ELF-1 (cell line): ENCODE measurements at regions not wholly inside any gene's neighbourhood (a gene's known extent, or its start where the extent isn't known, plus 50 kb on each side); places are given as distances from the start of the nearest gene placed in this dataset.
"Not testable (repeated sequence)": the region's sequence is repeated elsewhere in the genome, so short reads cannot be mapped to it uniquely, and the experiment has no call there.

Experiments used
- DNase-seq: peaks from one replicate; pipeline ENCODE4 v3.0.0-alpha.2; 2016; ENCODE audit warnings: low read depth, low spot score

DNA sequence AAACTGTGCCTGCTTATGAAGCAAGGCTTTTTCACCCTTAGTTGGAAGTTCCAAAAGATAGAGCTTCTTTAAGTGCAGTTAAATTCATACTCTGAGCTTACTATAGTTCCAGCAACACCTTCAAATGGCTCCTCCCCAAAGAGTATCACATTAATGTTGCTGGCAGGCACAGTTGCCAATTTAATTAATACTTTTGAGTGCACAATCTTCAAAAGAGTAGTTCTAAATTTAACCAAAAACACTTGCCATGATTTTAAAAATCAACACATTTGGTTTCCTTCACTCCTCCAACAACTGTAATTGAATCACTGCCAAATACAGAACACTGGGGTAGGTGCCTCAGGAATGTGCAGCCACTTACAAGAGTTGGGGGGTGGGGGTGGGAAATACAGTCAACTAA, 150.6 kb upstream of the UBE2E3 start:
- DNase-seq: no peak

DNA sequence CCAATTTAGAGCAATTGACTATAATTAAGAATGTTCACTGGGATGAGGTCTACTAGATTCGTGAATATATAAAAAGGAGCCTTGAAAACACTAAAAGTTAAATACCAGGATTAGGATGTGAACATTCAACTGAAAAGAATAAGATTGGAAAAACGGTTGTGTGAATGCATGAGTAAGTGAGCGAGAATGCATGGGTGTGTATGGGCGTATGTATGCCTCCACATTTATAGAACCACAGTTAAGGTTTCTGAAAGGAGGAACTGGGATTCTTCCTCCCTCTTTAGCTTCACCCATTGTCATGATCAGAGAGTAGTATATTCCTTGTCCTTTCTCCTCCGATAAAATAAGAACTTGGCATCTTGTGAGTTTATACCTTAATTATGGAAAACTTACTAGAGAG, 151.1 kb upstream of the UBE2E3 start:
- DNase-seq: no peak

DNA sequence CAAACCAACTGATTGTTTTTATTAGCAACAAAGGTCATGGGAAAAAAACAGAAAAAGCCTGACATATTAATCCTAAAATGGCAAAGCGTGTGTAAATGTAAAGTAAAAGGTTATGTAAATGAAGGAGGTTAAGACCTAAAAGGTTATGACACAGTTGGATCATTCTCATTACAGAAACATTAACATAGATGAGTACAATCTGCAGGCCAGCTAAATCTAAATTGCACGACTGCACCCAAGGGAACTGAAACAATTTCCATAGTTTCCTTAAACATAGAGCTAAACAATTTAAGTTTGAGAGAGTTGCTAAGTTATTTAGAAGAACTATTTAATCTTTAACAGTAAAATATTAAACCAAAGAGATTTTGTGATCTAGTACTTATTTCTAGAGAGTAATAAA, 151.6 kb upstream of the UBE2E3 start:
- DNase-seq: no peak

DNA sequence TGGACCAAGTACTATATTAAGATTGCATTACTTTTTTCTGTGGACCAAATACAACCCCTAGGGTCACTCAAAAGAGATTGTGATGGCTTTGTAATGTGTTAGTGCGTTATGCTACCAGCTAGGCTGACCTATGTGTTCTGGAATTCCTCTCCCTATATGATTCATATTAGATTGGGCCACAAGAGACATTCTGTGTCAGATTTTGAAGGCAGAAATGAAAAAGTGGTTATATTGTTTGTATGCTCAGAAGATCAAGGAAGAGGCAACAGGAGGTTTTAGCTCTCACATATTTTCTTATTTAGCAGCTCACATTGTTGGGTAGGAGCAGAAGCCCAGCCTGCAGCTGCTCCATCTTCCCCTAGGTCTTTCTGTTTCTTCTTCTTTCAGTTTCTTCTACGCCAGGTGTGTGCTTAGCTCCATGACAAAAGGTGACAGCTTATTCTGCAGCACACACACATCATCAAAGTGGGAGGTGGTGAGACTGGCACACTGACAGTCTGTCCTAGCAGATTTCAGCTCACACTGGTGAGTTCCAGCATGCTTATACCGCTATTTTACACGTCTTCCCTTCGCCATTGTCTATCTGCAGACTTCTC, 156.8 kb upstream of the UBE2E3 start:
- no peak for DNase-seq

DNA sequence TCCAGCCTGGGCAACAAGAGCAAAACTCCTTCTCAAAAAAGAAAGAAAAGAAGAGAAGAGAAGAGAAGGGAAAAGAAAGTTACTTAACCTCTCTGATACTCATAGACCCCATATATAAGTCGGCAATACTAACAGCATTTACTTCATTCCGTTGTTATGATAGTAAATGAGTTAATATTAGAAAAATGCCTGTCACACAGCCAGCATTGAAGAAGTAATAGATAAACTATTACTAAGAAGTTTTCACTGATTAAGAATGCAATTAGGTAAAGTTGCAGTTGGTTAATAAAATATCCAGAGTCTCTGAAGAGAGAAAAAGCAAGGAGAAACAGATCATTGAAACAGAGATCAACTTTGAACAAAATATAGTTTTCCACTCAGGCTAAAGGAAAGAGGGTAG, 161.3 kb upstream of the UBE2E3 start:
- no peak for DNase-seq

DNA sequence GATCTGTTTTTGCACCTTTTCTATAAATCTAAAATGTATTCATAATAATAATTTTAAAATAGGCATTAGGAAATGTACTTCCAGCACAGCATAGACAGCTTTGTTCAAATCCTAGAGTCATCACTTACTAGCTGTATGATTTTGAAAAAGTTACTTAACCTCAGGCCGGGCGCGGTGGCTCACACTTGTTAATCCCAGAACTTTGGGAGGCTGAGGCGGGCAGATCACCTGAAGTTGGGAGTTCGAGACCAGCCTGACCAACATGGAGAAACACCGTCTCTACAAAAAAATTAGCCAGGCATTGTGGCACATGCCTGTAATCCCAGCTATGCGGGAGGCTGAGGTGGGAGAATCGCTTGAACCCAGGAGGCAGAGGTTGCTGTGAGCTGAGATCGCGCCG, 161.7 kb upstream of the UBE2E3 start:
- DNase-seq: not testable (repeated sequence)

DNA sequence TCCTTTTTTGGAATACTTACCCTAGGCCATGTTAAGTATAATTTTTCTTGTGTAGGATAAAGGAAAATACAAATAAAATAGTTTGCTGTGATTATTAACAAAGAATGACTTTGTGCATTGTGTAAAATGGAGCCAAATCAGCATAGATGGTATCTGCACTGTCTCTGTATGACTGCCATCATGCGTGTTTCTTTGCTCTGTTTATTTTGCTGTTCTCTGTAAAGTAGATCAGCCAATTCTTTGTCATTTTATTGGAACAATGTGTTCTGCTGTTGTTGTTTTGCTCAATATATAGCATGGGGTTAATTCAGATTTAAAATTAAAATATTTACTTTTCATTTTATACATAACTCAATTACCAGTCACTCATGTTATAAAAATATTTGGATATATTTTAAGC, 181.3 kb upstream of the UBE2E3 start:
- no peak for DNase-seq

DNA sequence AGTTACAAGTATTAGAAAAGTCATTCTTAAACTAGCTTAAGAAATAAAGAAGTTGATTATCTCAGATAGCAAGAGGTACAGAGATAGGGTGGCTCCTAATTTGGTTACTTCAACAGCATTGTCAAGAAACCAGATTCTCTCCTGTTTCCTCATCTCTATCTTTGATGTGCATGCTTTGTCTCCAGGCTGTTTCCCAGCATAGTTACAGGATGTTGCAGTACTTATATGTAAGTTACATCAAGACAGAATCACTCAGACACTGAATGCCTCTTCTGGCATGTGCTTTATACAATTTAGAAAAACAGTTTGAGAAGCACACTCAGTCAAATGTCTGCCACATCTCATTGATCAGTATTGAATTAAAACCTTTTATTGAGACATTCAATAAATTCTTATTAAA, 189.5 kb upstream of the UBE2E3 start:
- DNase-seq: no peak

DNA sequence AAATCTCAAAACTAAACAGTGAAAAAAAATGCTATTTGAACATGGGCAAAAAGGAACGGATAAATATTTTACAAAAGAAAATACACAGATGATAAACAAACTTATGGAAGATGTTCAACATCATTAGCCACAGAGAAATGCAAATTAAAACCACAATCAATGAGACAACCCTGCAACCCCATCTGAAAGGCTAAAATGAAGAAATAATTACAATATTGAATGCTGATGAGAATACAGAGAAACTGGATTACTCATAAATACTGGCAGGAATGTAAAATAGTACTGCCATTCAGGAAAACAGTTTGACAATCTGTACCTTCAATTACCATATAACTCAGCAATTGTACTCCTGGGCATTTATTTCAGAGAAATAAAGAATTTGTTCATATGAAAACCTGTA, 193.1 kb upstream of the UBE2E3 start:
- no peak for DNase-seq

DNA sequence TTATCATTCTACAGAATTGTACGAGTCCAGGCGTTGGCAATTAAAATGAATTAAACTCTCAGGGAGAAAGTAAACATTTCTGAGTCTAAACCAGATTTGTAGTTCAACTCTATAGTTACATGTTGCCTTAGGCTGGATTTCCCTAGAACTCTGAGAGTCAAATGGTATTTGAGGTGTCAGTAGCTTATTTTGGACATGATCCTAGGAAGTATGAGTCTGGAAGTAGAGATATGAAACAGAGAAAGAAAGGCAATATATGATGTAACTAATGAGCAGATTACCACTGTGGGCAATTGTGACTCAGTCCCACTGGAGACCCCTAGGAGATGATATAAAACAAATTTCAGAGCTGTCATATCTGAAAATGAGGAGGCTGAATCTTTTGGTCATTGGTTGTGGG, 199.1 kb upstream of the UBE2E3 start:
- no peak for DNase-seq

DNA sequence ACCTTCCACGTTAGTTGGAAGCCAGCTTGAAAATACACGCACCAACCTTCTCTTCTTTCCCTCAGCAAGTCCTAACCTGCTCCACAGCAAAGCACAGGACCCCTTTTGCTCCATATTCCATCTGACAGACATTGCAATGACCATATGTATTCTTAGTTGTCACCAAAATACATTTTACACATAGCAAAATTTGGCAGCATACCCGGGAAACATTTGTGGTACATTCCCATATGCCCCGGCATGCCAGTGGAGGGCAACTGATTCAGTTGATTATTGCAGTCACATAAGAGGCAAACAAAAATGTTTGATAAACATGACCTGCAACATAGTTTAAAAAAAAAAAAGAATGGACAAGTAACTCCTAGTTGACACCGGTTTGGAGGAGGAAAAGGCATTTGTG, 202.1 kb upstream of the UBE2E3 start:
- no peak for DNase-seq

DNA sequence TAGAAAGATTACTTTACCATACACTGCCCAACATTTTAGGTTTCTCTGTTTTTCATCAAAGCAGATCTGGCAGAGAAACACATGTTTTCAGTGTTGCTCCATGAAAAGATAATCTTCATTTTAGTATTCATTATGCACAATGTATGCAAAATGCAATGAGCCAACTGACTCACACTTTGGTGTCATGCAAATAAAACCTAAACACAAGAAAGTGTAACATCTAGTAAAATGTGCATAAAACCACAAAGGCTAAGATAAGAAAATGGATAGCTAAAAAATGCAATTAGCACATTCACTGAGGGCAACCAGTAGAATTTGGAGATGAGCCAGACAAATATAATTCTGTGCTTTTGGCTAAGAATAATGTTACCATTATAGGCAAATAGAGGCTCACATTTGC, 203.5 kb upstream of the UBE2E3 start:
- no peak for DNase-seq

DNA sequence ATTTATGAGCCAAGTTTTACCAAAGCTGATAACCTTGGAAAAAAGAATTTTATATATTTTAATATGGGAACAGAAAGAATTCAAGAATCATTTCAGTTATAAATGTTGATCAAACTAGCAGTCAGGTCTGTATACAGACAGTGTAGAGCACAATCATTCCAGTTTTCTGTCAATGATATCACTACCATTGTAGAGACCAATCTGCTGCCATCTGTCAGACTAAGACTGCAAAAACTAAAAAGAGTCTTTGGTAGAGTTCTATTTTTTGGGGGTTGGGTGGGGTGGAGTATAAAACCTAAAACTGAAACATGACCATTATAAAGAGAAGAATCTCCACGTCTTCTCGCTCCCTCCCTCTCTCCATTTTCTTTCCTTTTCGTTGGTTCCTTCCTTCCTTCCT, 204.7 kb upstream of the UBE2E3 start:
- no peak for DNase-seq

DNA sequence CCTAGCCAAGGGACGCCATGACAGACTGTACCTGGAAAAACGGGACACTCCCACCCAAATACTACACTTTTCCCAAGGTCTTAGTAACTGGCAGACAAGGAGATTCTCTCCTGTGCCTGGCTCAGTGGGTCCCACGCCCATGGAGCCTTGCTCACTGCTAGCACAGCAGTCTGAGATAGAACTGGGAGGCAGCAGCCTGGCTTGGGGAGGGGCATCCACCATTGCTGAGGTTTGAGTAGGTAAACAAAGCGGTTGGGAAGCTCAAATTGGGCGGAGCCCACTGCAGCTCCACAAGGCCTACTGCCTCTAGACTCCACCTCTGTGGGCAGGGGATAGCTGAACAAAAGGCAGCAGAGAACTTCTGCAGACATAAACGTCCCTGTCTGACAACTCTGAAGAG, 215.1 kb upstream of the UBE2E3 start:
- peak; percentile 8 for DNase-seq

DNA sequence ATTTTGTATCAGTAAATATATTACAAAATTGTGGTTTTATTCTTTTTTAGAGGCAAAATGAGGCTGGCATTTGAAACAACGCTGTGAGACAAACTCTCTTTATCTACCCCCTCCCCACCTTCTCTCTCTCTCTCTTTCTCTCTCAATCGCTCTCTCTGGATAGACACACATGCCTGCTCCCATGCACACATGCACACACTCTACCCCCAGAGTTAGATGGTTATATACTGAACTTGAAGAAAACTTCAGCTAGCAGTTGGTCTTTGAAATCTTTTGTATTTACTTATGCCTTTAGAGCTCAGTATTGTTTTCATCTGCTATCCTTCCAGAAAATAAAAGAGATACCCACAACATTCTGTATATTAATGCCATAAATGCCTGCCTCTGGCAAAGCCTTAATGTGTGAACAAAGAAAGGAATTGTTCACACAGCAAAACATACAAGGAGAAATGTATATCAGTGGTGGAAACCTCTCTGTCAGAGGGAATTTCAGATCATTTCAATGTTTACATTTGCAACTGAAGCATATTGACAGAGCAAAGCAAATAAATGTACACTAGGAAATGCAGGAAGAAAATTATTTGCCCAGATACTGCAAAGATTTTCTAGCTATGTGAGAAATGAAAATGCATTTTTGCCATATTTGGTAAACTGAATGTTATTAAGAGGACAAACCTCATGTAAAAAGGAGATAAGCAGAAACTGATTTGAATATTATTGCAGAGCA, 217.0 kb upstream of the UBE2E3 start:
- no peak for DNase-seq

DNA sequence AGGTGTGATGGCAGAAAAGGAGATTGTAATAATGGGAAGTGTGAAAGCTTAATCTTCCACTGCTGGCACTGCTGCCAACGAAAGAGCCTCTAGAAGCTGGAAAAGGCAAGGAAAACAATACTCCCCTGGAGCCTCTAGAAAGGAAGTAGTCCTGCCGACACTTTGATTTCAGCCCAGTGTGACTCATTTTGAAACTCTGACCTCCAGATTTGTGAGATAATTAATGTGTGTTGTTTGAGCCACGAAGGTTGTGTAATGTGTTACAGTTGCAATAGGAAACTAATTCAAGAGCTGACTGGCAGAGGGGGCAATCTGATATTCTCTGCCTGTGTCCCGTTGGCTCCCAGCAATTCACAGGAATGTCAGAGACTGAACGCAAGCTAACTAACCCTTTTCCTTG, 219.2 kb upstream of the UBE2E3 start:
- no peak for DNase-seq

DNA sequence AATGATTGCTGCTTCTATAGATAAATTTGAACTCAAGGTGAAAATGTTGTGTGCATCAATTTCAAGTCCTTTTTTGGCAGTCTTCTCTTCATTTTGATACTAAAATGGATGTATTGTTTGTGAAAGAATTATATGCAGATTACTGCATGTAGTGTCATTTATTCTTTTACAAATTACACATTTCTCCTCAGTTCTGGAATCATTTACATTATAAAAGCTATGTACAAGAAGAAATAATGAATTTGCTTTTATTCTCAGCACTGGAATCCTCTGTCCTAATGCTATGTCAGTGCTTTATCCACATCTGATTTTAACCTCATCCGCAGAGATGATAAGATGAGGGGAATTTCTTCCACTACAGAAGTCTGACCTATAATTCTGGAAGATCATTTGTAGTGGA, 220.8 kb upstream of the UBE2E3 start:
- no peak for DNase-seq

DNA sequence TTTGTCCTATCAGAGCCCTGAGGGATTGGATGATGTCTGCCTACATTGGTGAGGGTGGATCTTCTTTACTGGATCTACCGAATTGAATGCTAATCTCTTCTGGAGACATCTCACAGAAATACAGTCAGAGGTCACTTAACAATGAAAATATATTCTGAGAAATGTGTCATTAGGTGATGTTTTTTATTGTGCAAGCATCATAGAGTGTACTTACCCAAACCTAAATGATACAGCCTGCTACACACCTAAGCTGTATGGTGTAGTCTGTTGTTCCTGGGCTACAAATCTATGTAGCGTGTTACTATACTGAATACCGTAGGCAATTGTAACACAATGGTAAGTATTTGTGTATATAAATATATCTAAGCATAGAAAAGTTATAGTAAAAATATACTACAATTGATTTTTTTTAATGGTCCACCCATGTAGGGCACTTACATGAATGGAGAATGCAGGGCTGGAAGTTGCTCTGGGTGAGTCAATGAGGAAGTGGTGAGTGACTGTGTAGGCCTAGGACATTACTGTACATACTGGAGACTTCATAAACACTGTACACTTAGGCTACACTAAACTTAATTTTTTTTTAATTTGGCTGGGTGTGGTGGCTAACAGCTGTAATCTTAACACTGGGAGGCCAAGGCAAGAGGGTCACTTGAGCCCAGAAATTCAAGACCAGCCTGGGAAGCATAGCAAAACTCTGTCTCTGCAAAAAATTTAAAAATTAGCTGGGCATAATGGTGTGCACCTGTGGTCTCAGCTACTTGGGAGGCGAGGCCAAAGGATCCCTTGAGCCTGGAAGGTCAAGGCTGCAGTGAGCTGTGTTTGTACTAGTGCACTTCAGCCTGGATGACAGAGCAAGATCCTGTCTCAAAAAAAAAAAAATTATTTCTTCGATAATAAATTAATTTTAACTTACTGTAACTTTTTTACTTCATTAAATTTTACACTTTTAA, 226.3 kb upstream of the UBE2E3 start:
- no peak for DNase-seq

DNA sequence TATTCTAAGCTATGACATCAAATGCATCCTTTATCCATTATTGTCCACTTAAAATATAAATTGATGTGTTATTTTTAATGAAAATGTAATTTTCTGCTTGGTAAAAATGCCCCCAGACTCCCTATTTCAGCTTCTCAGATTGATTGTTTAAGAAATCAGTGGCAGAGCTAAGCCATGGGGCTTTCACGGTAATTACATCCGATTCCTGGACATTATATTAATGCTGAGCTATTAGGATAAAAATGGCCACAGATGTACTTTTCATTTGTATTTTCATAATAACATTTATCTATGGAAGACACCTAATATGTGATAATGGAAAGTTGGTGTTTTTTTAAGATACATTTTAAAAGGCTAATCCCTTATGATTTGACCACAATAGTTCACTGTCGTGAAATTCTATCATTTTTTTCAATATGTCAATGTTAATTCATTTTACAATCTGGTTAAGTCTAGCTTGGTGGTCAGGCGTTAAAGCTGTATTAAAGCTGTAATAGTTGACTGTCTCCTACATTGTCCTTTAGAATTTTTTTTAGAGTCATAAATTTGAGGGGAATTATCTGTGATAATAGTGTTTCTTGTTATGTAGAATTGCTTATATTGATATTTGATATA, 229.0 kb upstream of the UBE2E3 start:
- no peak for DNase-seq

DNA sequence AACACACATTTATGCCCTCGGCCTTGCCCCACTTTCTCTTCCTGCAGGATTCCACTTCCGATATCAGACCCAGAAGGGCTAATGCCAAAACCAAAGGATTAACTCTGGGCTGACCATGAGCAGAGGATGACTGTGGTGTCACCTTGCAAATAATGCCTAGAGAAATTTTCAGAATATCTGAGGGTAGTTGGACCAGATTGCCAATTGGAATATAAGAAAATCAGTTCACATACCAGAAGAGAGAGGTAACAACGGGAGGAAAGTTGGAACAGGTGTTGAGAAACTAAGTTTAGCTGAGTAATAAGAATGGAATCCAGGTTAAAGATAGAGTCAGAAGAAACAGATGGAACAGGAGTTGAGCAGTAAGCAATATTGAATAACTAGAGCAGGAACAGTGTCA, 232.7 kb upstream of the UBE2E3 start:
- DNase-seq: no peak

DNA sequence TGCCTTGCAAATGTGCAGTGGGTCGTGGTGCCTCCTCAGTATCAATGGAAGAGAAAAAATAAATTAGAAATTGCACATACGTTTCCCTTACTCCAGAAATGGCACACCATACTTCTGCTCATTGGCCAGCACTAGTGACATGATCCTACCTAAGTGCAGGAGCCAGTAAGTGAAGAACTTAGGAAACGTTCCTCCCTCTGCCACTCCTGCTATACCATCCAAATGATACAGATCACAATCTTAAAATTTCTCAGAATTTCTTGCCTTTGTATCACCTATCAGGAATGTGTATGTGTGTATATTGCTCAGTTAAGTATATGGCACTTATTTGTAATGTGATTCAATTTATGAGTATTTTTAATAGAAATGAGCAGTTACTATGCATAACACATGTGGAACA, 237.0 kb upstream of the UBE2E3 start:
- no peak for DNase-seq

DNA sequence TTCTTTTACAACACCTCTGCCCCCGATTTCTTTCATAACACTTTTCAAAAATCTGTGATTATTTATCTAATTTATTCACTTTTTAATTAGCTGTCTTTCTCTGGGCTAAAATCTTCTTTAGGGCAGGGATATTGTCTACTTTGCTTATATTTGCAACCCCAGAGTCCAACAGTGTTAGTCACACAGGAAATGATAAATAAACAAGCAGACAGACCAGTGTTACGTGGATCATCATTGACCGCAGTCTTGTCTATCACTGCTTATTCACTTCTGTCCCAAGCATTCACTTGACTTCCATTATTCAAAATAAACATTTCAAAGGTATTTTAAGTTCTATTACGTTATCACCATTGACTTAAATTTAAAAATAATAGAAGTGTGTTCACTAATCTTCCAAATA, 237.6 kb upstream of the UBE2E3 start:
- no peak for DNase-seq
